Right lobe of liver (tissue), 6 donors: ENCODE measurements at regions not wholly inside any gene's neighbourhood (a gene's known extent, or its start where the extent isn't known, plus 50 kb on each side); places are given as distances from the start of the nearest gene placed in this dataset.
A peak's percentile ranks its signal among the peaks of the same experiment; 100 is the strongest.

Experiments
- ATAC-seq, 4 donors: fragments of 200-7000 bp; cut with Tn5 transposase; one replicate each; pipeline ENCODE4 v1.9.1; 2020; ENCODE audit warnings: mild to moderate bottlenecking in 4 of 4, moderate library complexity in 4 of 4
- DNase-seq, 3 donors: peaks; one replicate each; pipeline ENCODE4 v3.0.0-alpha.2; 2020
- H3K27ac ChIP-seq, 3 donors: fragments of 200-600 bp; one replicate each; pipeline ENCODE4 v1.8.0; 2022
- H3K27me3 ChIP-seq, 2 donors: fragments of 200-600 bp; one replicate each; pipeline ENCODE4 v1.8.0; 2022
- H3K36me3 ChIP-seq, 4 donors: fragments of 200-600 bp; sonication (generic) in 1 of 4; one replicate each; pipeline versions ENCODE4 v1.5.1 to v1.8.0; 2017 to 2022; ENCODE audit warnings: control low read depth in 1 of 4
- H3K4me1 ChIP-seq, 4 donors: fragments of 200-600 bp; sonication (generic) in 1 of 4; one replicate each; pipeline versions ENCODE4 v1.5.1 to v1.8.0; 2017 to 2022; ENCODE audit warnings: control low read depth in 1 of 4
- H3K4me3 ChIP-seq, 3 donors: fragments of 200-600 bp; one replicate each; pipeline ENCODE4 v1.8.0; 2022
- H3K9me3 ChIP-seq, 4 donors: fragments of 200-600 bp; sonication (generic) in 1 of 4; one replicate each; pipeline versions ENCODE4 v1.5.1 to v1.8.0; 2017 to 2022; ENCODE audit warnings: control low read depth in 1 of 4
- CTCF ChIP-seq, 4 donors: fragments of 200-600 bp in 3 of 4; fragments of 450-650 bp in 1 of 4; IDR thresholded peaks; one replicate each; pipeline versions ENCODE4 v1.5.1 to v1.8.0; 2016 to 2022; ENCODE audit warnings: antibody characterized with exemption in 4 of 4, mild to moderate bottlenecking in 2 of 4
- POLR2A ChIP-seq: fragments of 450-650 bp; IDR thresholded peaks from one replicate; pipeline ENCODE4 v1.6.1; 2017; ENCODE audit warnings: antibody characterized with exemption, mild to moderate bottlenecking
- WGBS: methylation state at CpG from one replicate; pipeline ENCODE4 v1.1.6; 2018; ENCODE audit warnings: low coverage, low lambda C conversion rate; ENCODE audit not compliant: insufficient coverage; ENCODE audit errors: missing lambda C conversion rate; 5-methylcytosine and 5-hydroxymethylcytosine counted together
- intact Hi-C, 2 donors: fragments of 100-400 bp; cut with DNase I; formaldehyde crosslinking; loops; one replicate each; pipeline versions ENCODE4 v1.11.2 to v1.14.1; 2022
- donor health status: DM: no; HTN: yes; CAD: no.
- donor health status: DM: no; HTN: no; CAD: no.
- donor health status: DM: no; HTN: no; CAD: no.
- donor health status: DM: no; HTN: yes; CAD: no.
- donor health status: DM: no; HTN: yes; CAD: no.

GRCh38 chr1:238258510-238258909, 367.8 kb upstream of the ZP4 start:
- Histone ChIP-seq H3K4me3 (no peak overlapping the region), H3K27ac (no peak overlapping the region), H3K4me1 (no peaks in the 10 kb centered on the region), H3K27me3 (no peaks in the 10 kb centered on the region), H3K9me3 (no peaks in the 10 kb centered on the region), H3K36me3 (no peaks in the 10 kb centered on the region)
- TF ChIP-seq POLR2A (no peak), CTCF (IDR thresholded peaks at IDR 0.05) (no peak)
- DNase-seq (no peak), ATAC-seq (no peak)
- intact Hi-C loops: loop anchor here in 1 of 2 donors (10.0 kb wide), 1 partner anchor 156 kb away; no protein-coding TSS in a partner anchor

GRCh38 chr1:238257018-238257621, 366.4 kb upstream of the ZP4 start:
- Histone ChIP-seq H3K27ac (no peak overlapping the region), H3K36me3 (no peaks in the 10 kb centered on the region), H3K4me3 (no peak overlapping the region), H3K9me3 (no peaks in the 10 kb centered on the region), H3K4me1 (no peaks in the 10 kb centered on the region), H3K27me3 (no peaks in the 10 kb centered on the region)
- DNase-seq: no peak
- TF ChIP-seq CTCF (IDR thresholded peaks at IDR 0.05): no peak
- TF ChIP-seq POLR2A: no peak
- no peak for ATAC-seq
- WGBS: 74% methylated on average over 7 of the region's 7 CpGs
- intact Hi-C loops: loop anchor here in 1 of 2 donors (10.0 kb wide), 1 partner anchor 158 kb away; no protein-coding TSS in a partner anchor

GRCh38 chr1:238254935-238255334, 364.2 kb upstream of the ZP4 start:
- DNase-seq (no peak), ATAC-seq (no peak)
- Histone ChIP-seq H3K9me3 (no peaks in the 10 kb centered on the region), H3K4me1 (no peaks in the 10 kb centered on the region), H3K27me3 (no peaks in the 10 kb centered on the region), H3K4me3 (no peak overlapping the region), H3K27ac (no peak overlapping the region), H3K36me3 (no peaks in the 10 kb centered on the region)
- 47% methylated on average over 3 of the region's 3 CpGs for WGBS
- intact Hi-C loops: loop anchor here in 1 of 2 donors (10.0 kb wide), 1 partner anchor 160 kb away; no protein-coding TSS in a partner anchor
- TF ChIP-seq CTCF (IDR thresholded peaks at IDR 0.05): no peak
- TF ChIP-seq POLR2A: no peak

- Histone ChIP-seq H3K27ac (no peak overlapping the region), H3K36me3 (no peaks in the 10 kb centered on the region), H3K27me3 (no peaks in the 10 kb centered on the region), H3K4me1 (no peaks in the 10 kb centered on the region), H3K4me3 (no peak overlapping the region), H3K9me3 (no peaks in the 10 kb centered on the region)
- intact Hi-C loops: loop anchor here in 1 of 2 donors (10.0 kb wide), 1 partner anchor 163 kb away; no protein-coding TSS in a partner anchor
- WGBS: 50% methylated on average over 15 of the region's 15 CpGs
- peak; percentile 95 to 99 (median 98) for ATAC-seq
- TF ChIP-seq CTCF (IDR thresholded peaks at IDR 0.05) (peak; percentile 58 to 69 (median 66)), POLR2A (no peak)
- DNase-seq: peak in 2 of 3 donors; percentile 51 to 64
Observed at GRCh38 chr1:238252033-238252802, 361.5 kb upstream of the ZP4 start.
